GM23338 (cell line): ENCODE measurements at regions not wholly inside any gene's neighbourhood (a gene's known extent, or its start where the extent isn't known, plus 50 kb on each side); places are given as distances from the start of the nearest gene placed in this dataset.
A peak's percentile ranks its signal among the peaks of the same experiment; 100 is the strongest.

Source experiments
- ATAC-seq: fragments of 200-7000 bp; cut with Tn5 transposase; 3 replicates; pipeline ENCODE4 v1.9.1; 2020
- DNase-seq: peaks from one replicate; pipeline ENCODE4 v3.0.0-alpha.2; 2015; ENCODE audit warnings: low spot score
- H2AFZ ChIP-seq: fragments of 200-600 bp; sonication (generic); 2 replicates; pipeline ENCODE4 v1.8.0; 2016; ENCODE audit warnings: antibody characterized with exemption, mild to moderate bottlenecking, moderate library complexity
- H3F3A ChIP-seq: fragments of 200-600 bp; sonication (generic); replicated peaks from 2 replicates; pipeline ENCODE4 v1.8.0; 2017; ENCODE audit warnings: antibody characterized with exemption, mixed run types, low read depth
- H3K27ac ChIP-seq: fragments of 200-600 bp; sonication (generic); 2 replicates; pipeline ENCODE4 v1.6.1; 2016; ENCODE audit warnings: low read depth
- H3K27me3 ChIP-seq: fragments of 200-600 bp; sonication (generic); 2 replicates; pipeline ENCODE4 v1.8.0; 2016; ENCODE audit warnings: mild to moderate bottlenecking, mixed run types, moderate library complexity; ENCODE audit not compliant: insufficient read depth
- H3K36me3 ChIP-seq: fragments of 200-600 bp; sonication (generic); 2 replicates; pipeline ENCODE4 v1.8.0; 2016; ENCODE audit warnings: mild to moderate bottlenecking; ENCODE audit not compliant: insufficient read depth
- H3K4me1 ChIP-seq: fragments of 200-600 bp; sonication (generic); 2 replicates; pipeline ENCODE4 v1.8.0; 2016; ENCODE audit warnings: mild to moderate bottlenecking, moderate library complexity; ENCODE audit not compliant: insufficient read depth
- H3K4me2 ChIP-seq: fragments of 200-600 bp; sonication (generic); 2 replicates; pipeline ENCODE4 v1.7.1; 2017; ENCODE audit warnings: mixed run types
- H3K4me3 ChIP-seq: fragments of 200-600 bp; sonication (generic); 2 replicates; pipeline ENCODE4 v1.6.1; 2016; ENCODE audit warnings: mixed run types
- H3K79me2 ChIP-seq: fragments of 200-600 bp; sonication (generic); replicated peaks from 2 replicates; pipeline ENCODE4 v1.8.0; 2017; ENCODE audit warnings: mild to moderate bottlenecking; ENCODE audit not compliant: insufficient read depth
- H3K9me2 ChIP-seq: fragments of 200-600 bp; sonication (generic); 2 replicates; pipeline ENCODE4 v1.8.0; 2017; ENCODE audit not compliant: insufficient read depth
- H4K20me1 ChIP-seq: fragments of 200-600 bp; sonication (generic); replicated peaks from 2 replicates; pipeline ENCODE4 v1.8.0; 2017; ENCODE audit warnings: mild to moderate bottlenecking; ENCODE audit not compliant: insufficient read depth
- H3K27ac Mint-ChIP-seq: 2 replicates; pipeline ENCODE4 v1.8.0; 2020; ENCODE audit warnings: inconsistent platforms, mild to moderate bottlenecking, moderate library complexity, mixed read lengths
- H3K27me3 Mint-ChIP-seq: 3 replicates; pipeline ENCODE4 v1.8.0; 2022; ENCODE audit warnings: low read depth, mild to moderate bottlenecking, moderate library complexity, mixed read lengths, inconsistent platforms; ENCODE audit not compliant: insufficient read depth, poor library complexity
- H3K36me3 Mint-ChIP-seq: 3 replicates; pipeline ENCODE4 v1.8.0; 2021; ENCODE audit warnings: low read depth, mild to moderate bottlenecking, inconsistent platforms, moderate library complexity, mixed read lengths
- H3K4me1 Mint-ChIP-seq: 3 replicates; pipeline ENCODE4 v1.8.0; 2020; ENCODE audit warnings: mild to moderate bottlenecking, inconsistent platforms, mixed read lengths
- H3K4me3 Mint-ChIP-seq: 3 replicates; pipeline ENCODE4 v1.8.0; 2021; ENCODE audit warnings: moderate library complexity, mild to moderate bottlenecking, inconsistent platforms, mixed read lengths
- H3K9me3 Mint-ChIP-seq: 3 replicates; pipeline ENCODE4 v1.8.0; 2020; ENCODE audit warnings: moderate library complexity, mild to moderate bottlenecking, inconsistent platforms, mixed read lengths
- CREB1 ChIP-seq: fragments of 250-450 bp; sonication (Bioruptor Pico); IDR thresholded peaks from 2 replicates; pipeline ENCODE4 v1.5.0; 2020; ENCODE audit warnings: low read depth, mild to moderate bottlenecking, moderate library complexity
- EZH2 ChIP-seq: fragments of 200-600 bp; sonication (generic); IDR thresholded peaks from one replicate; pipeline ENCODE4 v1.8.0; 2017; ENCODE audit warnings: antibody characterized with exemption, mild to moderate bottlenecking, low read depth; ENCODE audit not compliant: unreplicated experiment
- EZH2phosphoT487 ChIP-seq: fragments of 200-600 bp; sonication (generic); IDR thresholded peaks from one replicate; pipeline ENCODE4 v1.8.1; 2018; ENCODE audit warnings: antibody characterized with exemption; ENCODE audit not compliant: unreplicated experiment
- JUNB ChIP-seq: IDR thresholded peaks from one replicate; pipeline ENCODE4 v1.6.1; 2016; ENCODE audit warnings: antibody characterized with exemption; ENCODE audit not compliant: unreplicated experiment
- NANOG ChIP-seq: IDR thresholded peaks from 2 replicates; pipeline ENCODE4 v1.6.1; 2016; ENCODE audit warnings: antibody characterized with exemption, borderline replicate concordance
- ZNF114 ChIP-seq: fragments of 250-450 bp; sonication (Bioruptor Pico); IDR thresholded peaks from 2 replicates; pipeline ENCODE4 v1.5.0; 2020; ENCODE audit warnings: mild to moderate bottlenecking, moderate library complexity
- TF ChIP-seq, protein P1 (sequence below): IDR thresholded peaks from one replicate; pipeline ENCODE4 v1.6.1; 2018; ENCODE audit warnings: antibody characterized with exemption; ENCODE audit not compliant: unreplicated experiment
- TF ChIP-seq, protein P2 (sequence below): fragments of 250-450 bp; sonication (Bioruptor Pico); IDR thresholded peaks from 2 replicates; pipeline ENCODE4 v1.5.0; 2020; ENCODE audit warnings: mild to moderate bottlenecking, moderate library complexity

DNA sequence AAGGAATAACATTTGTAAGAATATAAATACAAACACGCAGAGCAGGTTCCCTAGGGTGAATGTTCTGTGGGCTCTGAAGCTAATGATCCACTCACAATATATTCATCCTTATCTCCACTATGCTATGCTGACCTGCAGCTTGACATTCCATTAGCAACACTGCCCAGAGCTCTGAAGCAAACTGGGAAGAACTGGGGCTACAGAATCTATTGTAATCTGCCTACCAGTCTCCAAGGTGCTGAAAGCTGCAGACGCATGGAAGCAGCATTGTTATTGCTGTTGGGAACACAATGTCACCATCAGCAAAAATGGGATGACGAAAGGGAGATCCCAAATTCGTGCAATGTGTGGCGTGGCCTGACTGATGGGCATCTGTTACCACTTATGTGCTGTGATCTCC, 316.7 kb upstream of the RORA start:
- Histone ChIP-seq H3K4me3 (no peak overlapping the region), H4K20me1 (no peaks in the 10 kb centered on the region), H3K79me2 (no peaks in the 10 kb centered on the region), H3K4me2 (no peak overlapping the region), H3K4me1 (no peaks in the 10 kb centered on the region), H2AFZ (no peak overlapping the region), H3F3A (no peaks in the 10 kb centered on the region), H3K9me2 (no peaks in the 10 kb centered on the region; the same call in 1 of the 2 replicates), H3K36me3 (no peaks in the 10 kb centered on the region), H3K27ac (no peak overlapping the region), H3K27me3 (no peaks in the 10 kb centered on the region)
- no peaks in the 10 kb centered on the region for H3K9me3 Mint-ChIP-seq
- TF ChIP-seq NANOG = no peak
- TF ChIP-seq JUNB = no peak
- no peak for TF ChIP-seq ZNF114 (CRISPR knock-in tag)
- TF ChIP-seq, protein P1, sequence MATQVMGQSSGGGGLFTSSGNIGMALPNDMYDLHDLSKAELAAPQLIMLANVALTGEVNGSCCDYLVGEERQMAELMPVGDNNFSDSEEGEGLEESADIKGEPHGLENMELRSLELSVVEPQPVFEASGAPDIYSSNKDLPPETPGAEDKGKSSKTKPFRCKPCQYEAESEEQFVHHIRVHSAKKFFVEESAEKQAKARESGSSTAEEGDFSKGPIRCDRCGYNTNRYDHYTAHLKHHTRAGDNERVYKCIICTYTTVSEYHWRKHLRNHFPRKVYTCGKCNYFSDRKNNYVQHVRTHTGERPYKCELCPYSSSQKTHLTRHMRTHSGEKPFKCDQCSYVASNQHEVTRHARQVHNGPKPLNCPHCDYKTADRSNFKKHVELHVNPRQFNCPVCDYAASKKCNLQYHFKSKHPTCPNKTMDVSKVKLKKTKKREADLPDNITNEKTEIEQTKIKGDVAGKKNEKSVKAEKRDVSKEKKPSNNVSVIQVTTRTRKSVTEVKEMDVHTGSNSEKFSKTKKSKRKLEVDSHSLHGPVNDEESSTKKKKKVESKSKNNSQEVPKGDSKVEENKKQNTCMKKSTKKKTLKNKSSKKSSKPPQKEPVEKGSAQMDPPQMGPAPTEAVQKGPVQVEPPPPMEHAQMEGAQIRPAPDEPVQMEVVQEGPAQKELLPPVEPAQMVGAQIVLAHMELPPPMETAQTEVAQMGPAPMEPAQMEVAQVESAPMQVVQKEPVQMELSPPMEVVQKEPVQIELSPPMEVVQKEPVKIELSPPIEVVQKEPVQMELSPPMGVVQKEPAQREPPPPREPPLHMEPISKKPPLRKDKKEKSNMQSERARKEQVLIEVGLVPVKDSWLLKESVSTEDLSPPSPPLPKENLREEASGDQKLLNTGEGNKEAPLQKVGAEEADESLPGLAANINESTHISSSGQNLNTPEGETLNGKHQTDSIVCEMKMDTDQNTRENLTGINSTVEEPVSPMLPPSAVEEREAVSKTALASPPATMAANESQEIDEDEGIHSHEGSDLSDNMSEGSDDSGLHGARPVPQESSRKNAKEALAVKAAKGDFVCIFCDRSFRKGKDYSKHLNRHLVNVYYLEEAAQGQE = peak; percentile 37
- no peak overlapping the region for H3K4me3 Mint-ChIP-seq
- H3K4me1 Mint-ChIP-seq = no peaks in the 10 kb centered on the region
- no peak overlapping the region for H3K27ac Mint-ChIP-seq
- H3K27me3 Mint-ChIP-seq = peaks cover 6% of the 10 kb centered on the region
- no peak; the same call in 1 of the 3 replicates for ATAC-seq
- no peak for DNase-seq
- no peaks in the 10 kb centered on the region for H3K36me3 Mint-ChIP-seq

DNA sequence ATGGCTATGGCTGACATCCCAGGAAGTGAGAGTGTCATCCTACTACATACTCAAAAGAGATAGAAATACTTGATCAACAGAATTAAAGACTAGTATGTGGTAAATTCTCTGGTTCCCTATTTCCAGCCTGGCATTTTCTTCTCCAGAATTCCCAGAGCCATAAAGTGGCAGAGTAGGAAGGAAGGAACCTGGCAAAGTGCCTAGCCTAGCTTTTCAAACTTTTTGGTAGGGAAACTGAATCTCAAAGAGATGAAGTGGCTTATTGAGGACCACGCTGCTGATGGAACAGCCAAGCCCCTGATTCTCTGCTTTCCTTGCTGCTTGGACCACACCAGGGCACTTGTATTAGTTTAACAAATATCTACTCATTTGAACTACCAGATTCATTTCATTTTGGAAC, 312.4 kb upstream of the RORA start:
- no peak for ATAC-seq
- no peaks in the 10 kb centered on the region; the same call in 1 of the 2 replicates for H3K9me2 ChIP-seq
- TF ChIP-seq, protein P2, sequence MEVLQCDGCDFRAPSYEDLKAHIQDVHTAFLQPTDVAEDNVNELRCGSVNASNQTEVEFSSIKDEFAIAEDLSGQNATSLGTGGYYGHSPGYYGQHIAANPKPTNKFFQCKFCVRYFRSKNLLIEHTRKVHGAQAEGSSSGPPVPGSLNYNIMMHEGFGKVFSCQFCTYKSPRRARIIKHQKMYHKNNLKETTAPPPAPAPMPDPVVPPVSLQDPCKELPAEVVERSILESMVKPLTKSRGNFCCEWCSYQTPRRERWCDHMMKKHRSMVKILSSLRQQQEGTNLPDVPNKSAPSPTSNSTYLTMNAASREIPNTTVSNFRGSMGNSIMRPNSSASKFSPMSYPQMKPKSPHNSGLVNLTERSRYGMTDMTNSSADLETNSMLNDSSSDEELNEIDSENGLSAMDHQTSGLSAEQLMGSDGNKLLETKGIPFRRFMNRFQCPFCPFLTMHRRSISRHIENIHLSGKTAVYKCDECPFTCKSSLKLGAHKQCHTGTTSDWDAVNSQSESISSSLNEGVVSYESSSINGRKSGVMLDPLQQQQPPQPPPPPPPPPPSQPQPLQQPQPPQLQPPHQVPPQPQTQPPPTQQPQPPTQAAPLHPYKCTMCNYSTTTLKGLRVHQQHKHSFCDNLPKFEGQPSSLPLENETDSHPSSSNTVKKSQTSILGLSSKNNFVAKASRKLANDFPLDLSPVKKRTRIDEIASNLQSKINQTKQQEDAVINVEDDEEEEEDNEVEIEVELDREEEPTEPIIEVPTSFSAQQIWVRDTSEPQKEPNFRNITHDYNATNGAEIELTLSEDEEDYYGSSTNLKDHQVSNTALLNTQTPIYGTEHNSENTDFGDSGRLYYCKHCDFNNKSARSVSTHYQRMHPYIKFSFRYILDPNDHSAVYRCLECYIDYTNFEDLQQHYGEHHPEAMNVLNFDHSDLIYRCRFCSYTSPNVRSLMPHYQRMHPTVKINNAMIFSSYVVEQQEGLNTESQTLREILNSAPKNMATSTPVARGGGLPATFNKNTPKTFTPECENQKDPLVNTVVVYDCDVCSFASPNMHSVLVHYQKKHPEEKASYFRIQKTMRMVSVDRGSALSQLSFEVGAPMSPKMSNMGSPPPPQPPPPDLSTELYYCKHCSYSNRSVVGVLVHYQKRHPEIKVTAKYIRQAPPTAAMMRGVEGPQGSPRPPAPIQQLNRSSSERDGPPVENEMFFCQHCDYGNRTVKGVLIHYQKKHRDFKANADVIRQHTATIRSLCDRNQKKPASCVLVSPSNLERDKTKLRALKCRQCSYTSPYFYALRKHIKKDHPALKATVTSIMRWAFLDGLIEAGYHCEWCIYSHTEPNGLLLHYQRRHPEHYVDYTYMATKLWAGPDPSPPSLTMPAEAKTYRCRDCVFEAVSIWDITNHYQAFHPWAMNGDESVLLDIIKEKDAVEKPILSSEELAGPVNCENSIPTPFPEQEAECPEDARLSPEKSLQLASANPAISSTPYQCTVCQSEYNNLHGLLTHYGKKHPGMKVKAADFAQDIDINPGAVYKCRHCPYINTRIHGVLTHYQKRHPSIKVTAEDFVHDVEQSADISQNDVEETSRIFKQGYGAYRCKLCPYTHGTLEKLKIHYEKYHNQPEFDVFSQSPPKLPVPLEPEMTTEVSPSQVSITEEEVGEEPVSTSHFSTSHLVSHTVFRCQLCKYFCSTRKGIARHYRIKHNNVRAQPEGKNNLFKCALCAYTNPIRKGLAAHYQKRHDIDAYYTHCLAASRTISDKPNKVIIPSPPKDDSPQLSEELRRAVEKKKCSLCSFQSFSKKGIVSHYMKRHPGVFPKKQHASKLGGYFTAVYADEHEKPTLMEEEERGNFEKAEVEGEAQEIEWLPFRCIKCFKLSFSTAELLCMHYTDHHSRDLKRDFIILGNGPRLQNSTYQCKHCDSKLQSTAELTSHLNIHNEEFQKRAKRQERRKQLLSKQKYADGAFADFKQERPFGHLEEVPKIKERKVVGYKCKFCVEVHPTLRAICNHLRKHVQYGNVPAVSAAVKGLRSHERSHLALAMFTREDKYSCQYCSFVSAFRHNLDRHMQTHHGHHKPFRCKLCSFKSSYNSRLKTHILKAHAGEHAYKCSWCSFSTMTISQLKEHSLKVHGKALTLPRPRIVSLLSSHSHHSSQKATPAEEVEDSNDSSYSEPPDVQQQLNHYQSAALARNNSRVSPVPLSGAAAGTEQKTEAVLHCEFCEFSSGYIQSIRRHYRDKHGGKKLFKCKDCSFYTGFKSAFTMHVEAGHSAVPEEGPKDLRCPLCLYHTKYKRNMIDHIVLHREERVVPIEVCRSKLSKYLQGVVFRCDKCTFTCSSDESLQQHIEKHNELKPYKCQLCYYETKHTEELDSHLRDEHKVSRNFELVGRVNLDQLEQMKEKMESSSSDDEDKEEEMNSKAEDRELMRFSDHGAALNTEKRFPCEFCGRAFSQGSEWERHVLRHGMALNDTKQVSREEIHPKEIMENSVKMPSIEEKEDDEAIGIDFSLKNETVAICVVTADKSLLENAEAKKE = no peak
- TF ChIP-seq CREB1 (no peak), NANOG (no peak), EZH2 (no peak), EZH2phosphoT487 (no peak), JUNB (no peak)
- TF ChIP-seq, protein P1 = no peak

More for the DNA sequence above, 312.4 kb upstream of the RORA start:
- H3K27ac Mint-ChIP-seq = no peak overlapping the region
- H3K27ac ChIP-seq = no peak overlapping the region
- DNase-seq = no peak
- no peak overlapping the region for H3K4me3 ChIP-seq
- H3K27me3 ChIP-seq = no peaks in the 10 kb centered on the region
- H3K4me3 Mint-ChIP-seq = no peak overlapping the region
- no peak overlapping the region for H2AFZ ChIP-seq
- no peaks in the 10 kb centered on the region for H3F3A ChIP-seq
- no peaks in the 10 kb centered on the region for H3K79me2 ChIP-seq
- no peaks in the 10 kb centered on the region for H4K20me1 ChIP-seq
- no peak overlapping the region for H3K4me2 ChIP-seq
- H3K36me3 Mint-ChIP-seq = no peaks in the 10 kb centered on the region
- 0 out of 2 replicates have a peak, but pooled peaks cover 4% of the 10 kb centered on the region for H3K4me1 ChIP-seq
- H3K9me3 Mint-ChIP-seq = no peaks in the 10 kb centered on the region
- H3K36me3 ChIP-seq = no peaks in the 10 kb centered on the region
- peaks cover 5% of the 10 kb centered on the region; the same call in 2 of the 3 replicates for H3K4me1 Mint-ChIP-seq
- H3K27me3 Mint-ChIP-seq = peaks cover 4% of the 10 kb centered on the region
